GM12875 (cell line): ENCODE measurements at regions not wholly inside any gene's neighbourhood (a gene's known extent, or its start where the extent isn't known, plus 50 kb on each side); places are given as distances from the start of the nearest gene placed in this dataset.

Source experiments
- H3K4me3 ChIP-seq: one replicate; pipeline ENCODE4 v1.5.1; 2011; ENCODE audit warnings: low read depth, low read length, control low read depth
- CTCF ChIP-seq: IDR thresholded peaks from 2 replicates; pipeline ENCODE4 v1.5.1; 2011; ENCODE audit warnings: low read depth, mild to moderate bottlenecking, control low read depth, inconsistent platforms, low read length, moderate library complexity, borderline replicate concordance; ENCODE audit not compliant: insufficient read depth

DNA sequence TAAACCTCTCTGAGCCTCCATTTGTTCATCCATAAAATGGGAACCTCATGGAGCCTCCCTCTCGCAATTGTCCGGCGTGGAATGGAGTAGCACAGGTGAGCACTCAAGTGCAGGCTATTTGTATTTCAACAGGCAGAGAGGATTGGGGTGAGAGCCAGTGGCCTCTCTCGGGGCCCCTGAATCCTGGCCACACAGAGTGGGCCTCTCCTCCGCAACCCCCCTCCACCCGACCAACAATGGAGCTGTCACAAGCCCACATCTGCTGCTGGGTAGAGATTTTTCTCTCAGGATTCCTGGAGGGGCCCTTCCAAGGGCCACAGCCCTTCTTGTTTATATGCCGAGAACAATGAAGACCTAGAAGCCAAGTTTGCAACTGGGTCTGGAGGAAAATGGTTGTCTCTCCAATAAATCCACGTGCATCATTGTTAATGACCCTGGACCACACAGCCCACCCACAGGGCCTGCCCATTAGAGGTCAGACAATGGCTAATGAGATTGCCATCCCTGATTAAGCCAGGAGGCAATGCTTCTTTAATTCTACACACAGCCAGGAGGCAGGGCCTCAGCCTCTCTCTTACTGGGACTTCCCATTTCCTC is 233.0 kb downstream of the ANKRD60 start:
- TF ChIP-seq CTCF, result no peak
- H3K4me3 ChIP-seq, result no peak overlapping the region

DNA sequence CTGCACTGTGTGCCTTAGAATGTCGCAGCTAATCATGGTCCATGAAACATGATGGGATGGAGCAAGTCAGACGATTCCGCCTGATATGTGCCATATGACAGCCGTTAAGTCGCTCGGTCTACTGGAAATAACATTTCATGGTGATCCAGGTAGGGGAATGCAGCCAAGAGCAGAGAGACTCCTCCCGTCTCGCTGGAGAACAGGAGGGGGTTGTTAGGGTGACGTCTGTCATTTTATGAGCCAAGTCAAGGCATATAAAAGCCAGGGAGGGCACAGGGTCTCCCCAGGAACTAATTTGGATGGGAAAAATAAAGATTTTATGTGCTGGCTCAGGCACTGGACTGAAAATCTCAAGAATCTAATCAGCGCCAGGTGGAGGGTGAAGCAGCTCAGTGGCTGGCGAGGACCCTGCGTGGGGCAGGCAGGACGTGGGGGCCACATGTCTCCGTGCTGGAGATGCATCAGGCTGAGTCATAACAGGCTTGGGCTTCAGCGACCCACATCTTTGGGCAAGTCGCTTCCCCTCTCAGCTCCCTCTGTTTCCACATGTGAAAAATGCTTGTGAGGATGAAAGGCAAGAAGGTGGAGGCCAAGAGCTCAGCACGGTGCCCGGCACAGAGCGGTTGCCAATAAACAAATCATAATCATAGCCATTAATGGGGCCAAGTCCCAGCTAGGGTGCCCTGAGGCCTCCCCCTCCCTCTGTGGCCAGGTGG is 234.6 kb downstream of the ANKRD60 start:
- TF ChIP-seq CTCF, result no peak
- H3K4me3 ChIP-seq, result no peak overlapping the region

GRCh38 chr20:57991211-57991881 is 237.1 kb downstream of the ANKRD60 start:
- H3K4me3 ChIP-seq, result no peak overlapping the region
- no peak for TF ChIP-seq CTCF

DNA sequence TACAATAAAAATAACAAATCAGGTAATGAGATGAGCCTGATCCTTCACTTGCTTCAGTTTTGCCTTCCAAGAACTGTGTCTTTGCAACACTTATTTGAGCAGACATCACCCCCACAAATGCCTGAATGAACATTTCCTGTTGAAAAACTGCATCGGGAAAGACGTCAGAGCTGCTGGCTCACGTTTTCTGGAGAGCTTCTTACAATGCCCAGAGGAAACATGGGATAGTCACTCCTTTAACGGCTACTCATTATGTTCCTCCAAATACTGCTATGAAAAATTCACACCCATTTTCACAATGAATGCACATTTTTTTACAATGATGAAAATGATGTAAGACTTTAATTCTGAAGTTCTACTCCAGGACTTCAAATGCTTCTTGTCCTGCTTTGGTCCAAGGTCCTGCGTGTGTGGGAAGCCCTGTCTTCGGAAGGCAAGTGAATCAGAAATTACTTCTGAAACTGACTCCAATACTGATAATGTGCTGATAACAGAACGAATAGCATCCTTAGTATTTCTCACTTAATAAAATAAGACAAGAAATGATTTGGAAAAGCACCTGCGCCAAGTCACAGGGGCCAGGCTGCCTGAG is 238.0 kb downstream of the ANKRD60 start:
- H3K4me3 ChIP-seq, result no peak overlapping the region
- no peak for TF ChIP-seq CTCF

GRCh38 chr20:57988828-57989227 is 239.6 kb downstream of the ANKRD60 start:
- TF ChIP-seq CTCF, result no peak
- H3K4me3 ChIP-seq, result no peak overlapping the region

DNA sequence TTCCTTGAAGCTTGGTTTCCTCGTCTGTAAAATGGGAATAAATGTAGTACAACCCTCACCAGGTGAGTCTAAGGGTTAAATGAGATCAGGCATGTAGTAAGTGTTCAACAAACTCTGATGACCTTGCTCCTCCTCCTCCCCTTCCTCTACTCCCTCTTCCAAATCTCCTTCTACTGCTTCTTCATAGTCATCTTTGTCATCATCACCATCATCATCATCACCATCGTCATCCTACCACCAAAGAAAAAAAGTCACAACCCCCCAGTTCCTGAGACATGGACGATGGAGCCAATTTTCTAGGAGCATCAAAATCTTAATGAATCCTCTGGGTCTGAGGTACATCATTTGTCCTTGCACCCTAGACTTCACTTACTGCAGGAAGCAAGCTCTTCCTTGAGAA is 240.0 kb downstream of the ANKRD60 start:
- H3K4me3 ChIP-seq, result no peak overlapping the region
- no peak for TF ChIP-seq CTCF
